ENCODE measurements at regions not wholly inside any gene's neighbourhood (a gene's known extent, or its start where the extent isn't known, plus 50 kb on each side); places are given as distances from the start of the nearest gene placed in this dataset.

DNA sequence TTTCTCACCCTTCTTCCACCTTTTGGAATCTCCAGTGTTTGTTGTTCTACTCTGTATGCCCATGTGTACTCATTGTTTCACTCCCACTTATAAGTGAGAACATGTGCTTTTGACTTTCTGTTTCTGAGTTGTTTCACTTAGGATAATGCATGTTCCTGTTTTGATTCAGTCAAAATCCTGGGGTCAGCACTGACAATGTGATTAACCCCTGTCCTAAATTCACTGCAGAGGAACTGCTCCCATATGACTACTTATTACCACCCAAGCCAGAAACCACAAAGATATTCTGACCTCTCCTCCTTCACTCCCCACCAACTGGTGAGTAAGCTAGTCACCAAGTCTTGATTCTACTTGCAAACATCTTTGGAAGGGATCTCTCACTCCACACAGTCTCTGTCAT is 251.4 kb upstream of the TCF4 start:
- Histone ChIP-seq H3K9me3 (ENCODE audit: low read depth, low read length) (no peaks in the 10 kb centered on the region), H3K4me1 (ENCODE audit: insufficient read depth, low read length) (no peaks in the 10 kb centered on the region), H3K27me3 (ENCODE audit: insufficient read depth, low read length) (no peaks in the 10 kb centered on the region), H3K4me3 (ENCODE audit: low read length) (no peak overlapping the region)

DNA sequence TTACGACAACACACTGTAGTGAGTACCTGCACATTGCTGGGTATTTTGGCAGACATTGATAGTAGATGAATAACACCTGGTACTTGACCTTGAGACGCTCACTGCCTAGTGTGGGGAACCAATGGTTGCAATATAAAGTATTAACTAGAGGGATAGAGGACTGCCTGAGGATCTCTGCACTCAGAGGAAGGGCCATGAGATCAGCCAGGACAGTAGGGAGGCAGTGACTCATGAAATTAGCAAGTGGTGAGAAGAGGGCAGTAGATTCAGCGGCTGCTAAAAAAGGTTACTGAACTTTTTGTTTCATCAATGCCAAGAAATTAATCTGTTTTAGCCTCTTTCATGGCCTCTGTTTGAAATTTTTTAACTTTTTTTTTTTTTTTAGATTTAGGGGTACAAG is 250.8 kb upstream of the TCF4 start:
- Histone ChIP-seq H3K4me3 (ENCODE audit: low read length) (no peak overlapping the region), H3K4me1 (ENCODE audit: insufficient read depth, low read length) (no peaks in the 10 kb centered on the region), H3K27me3 (ENCODE audit: insufficient read depth, low read length) (no peaks in the 10 kb centered on the region), H3K9me3 (ENCODE audit: low read depth, low read length) (no peaks in the 10 kb centered on the region)

GRCh38 chr18:55838319-55838718 is 250.3 kb upstream of the TCF4 start:
- Histone ChIP-seq H3K27me3 (ENCODE audit: insufficient read depth, low read length) (no peaks in the 10 kb centered on the region), H3K9me3 (ENCODE audit: low read depth, low read length) (no peaks in the 10 kb centered on the region)

DNA sequence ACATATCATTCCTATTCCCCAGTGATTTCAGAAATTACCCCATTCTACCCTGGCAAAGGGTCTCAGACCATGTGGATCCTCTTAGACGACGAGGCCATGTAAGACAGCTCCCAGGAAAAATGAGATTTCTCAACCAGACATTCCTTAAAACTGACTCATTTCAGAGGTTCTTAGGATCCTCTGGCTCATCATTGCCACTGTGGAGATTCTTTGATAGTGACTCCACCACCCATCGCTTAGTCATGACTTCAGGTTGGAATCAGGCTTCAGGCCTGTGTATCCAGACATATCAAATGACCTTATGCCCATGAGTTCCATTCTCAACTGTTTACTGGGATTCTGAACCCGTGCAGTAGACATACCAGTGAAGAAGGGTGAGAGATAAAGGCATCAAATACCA is 245.6 kb upstream of the TCF4 start:
- H3K9me3 ChIP-seq (ENCODE audit: low read depth, low read length): no peaks in the 10 kb centered on the region
- H3K27me3 ChIP-seq (ENCODE audit: insufficient read depth, low read length): no peaks in the 10 kb centered on the region
- H3K4me3 ChIP-seq (ENCODE audit: low read length): no peak overlapping the region
- H3K4me1 ChIP-seq (ENCODE audit: insufficient read depth, low read length): no peaks in the 10 kb centered on the region

More at GRCh38 chr18:55838319-55838718, 250.3 kb upstream of the TCF4 start:
- no peak overlapping the region for H3K4me3 ChIP-seq (ENCODE audit: low read length)
- H3K4me1 ChIP-seq (ENCODE audit: insufficient read depth, low read length): no peaks in the 10 kb centered on the region

GRCh38 chr18:55830544-55830943 is 242.6 kb upstream of the TCF4 start:
- no peak overlapping the region for H3K4me3 ChIP-seq (ENCODE audit: low read length)
- H3K27me3 ChIP-seq (ENCODE audit: insufficient read depth, low read length): no peaks in the 10 kb centered on the region
- no peaks in the 10 kb centered on the region for H3K4me1 ChIP-seq (ENCODE audit: insufficient read depth, low read length)
- no peaks in the 10 kb centered on the region for H3K9me3 ChIP-seq (ENCODE audit: low read depth, low read length)

- no peak overlapping the region for H3K4me3 ChIP-seq (ENCODE audit: low read length)
- no peaks in the 10 kb centered on the region for H3K9me3 ChIP-seq (ENCODE audit: low read depth, low read length)
- H3K27me3 ChIP-seq (ENCODE audit: insufficient read depth, low read length): no peaks in the 10 kb centered on the region
- no peaks in the 10 kb centered on the region for H3K4me1 ChIP-seq (ENCODE audit: insufficient read depth, low read length)
Observed at GRCh38 chr18:55821219-55821618, 233.2 kb upstream of the TCF4 start.

DNA sequence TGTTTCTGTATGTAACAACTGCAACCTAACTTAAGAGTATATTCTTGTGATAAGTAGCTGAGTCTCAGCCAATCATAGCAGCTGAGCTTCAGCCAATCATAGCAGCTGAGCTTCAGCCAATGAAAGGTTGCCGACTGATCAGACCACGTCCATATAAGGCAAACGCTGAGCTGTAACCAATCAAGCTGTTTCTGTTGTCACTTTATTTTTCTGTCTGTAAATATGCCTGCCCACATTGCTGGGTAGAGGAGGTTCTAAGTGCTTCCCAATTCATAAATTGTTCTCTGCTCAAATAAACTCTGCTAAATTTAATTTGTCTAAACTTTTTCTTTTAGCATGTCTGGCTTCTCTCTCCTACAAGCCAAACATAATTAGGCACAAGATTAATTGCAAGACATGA is 231.5 kb upstream of the TCF4 start:
- Histone ChIP-seq H3K27me3 (ENCODE audit: insufficient read depth, low read length) (no peaks in the 10 kb centered on the region), H3K9me3 (ENCODE audit: low read depth, low read length) (no peaks in the 10 kb centered on the region), H3K4me3 (ENCODE audit: low read length) (no peak overlapping the region), H3K4me1 (ENCODE audit: insufficient read depth, low read length) (no peaks in the 10 kb centered on the region)

DNA sequence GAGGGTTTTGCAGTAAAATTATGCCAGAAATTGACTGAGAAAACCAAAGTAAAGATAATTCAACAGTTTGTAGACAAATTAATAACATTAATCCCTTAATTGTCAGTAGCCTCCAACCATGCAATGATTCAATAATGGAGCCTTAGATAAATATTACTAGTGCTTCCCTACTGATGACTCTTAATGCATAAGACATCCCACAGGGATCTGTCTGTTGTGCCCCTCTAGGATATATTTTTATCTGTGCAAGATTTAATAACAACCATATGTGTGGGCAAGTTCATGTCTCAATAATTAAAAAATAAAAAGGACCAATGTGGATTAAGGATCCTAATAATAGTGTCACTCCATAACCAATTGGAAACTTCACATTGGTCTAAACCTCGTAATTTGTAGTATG is 230.3 kb upstream of the TCF4 start:
- H3K27me3 ChIP-seq (ENCODE audit: insufficient read depth, low read length): no peaks in the 10 kb centered on the region
- H3K4me1 ChIP-seq (ENCODE audit: insufficient read depth, low read length): no peaks in the 10 kb centered on the region
- H3K4me3 ChIP-seq (ENCODE audit: low read length): no peak overlapping the region
- no peaks in the 10 kb centered on the region for H3K9me3 ChIP-seq (ENCODE audit: low read depth, low read length)

- Histone ChIP-seq H3K27me3 (ENCODE audit: insufficient read depth, low read length) (no peaks in the 10 kb centered on the region), H3K4me3 (ENCODE audit: low read length) (no peak overlapping the region), H3K4me1 (ENCODE audit: insufficient read depth, low read length) (no peaks in the 10 kb centered on the region), H3K9me3 (ENCODE audit: low read depth, low read length) (no peaks in the 10 kb centered on the region)
Observed at GRCh38 chr18:55811925-55812324, 223.9 kb upstream of the TCF4 start.

DNA sequence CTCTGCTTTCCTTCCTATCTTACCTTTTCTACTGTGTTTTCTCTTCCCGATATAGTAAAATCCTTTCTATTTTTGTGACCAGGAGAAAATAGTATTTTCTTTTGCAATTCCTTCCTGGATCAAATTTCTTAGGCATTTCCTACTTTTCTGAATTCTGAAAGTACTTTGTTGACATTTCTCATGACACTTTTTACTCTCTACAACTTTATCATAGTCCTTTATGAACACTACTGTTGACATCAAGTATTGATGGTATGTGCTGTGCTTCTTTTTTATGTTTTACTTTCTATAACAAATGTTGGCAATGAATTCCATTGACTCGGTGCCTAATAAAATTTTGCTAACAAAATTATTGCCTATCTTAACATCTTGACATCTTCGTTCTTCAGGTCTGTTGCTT is 217.7 kb upstream of the TCF4 start:
- no peak overlapping the region for H3K4me3 ChIP-seq (ENCODE audit: low read length)

GRCh38 chr18:55795101-55795669 is 207.2 kb upstream of the TCF4 start:
- H3K4me1 ChIP-seq (ENCODE audit: insufficient read depth, low read length): no peaks in the 10 kb centered on the region
- H3K9me3 ChIP-seq (ENCODE audit: low read depth, low read length): no peaks in the 10 kb centered on the region
- H3K4me3 ChIP-seq (ENCODE audit: low read length): no peak overlapping the region

More for the DNA sequence above, 217.7 kb upstream of the TCF4 start:
- Histone ChIP-seq H3K27me3 (ENCODE audit: insufficient read depth, low read length) (no peaks in the 10 kb centered on the region), H3K4me1 (ENCODE audit: insufficient read depth, low read length) (no peaks in the 10 kb centered on the region), H3K9me3 (ENCODE audit: low read depth, low read length) (no peaks in the 10 kb centered on the region)

DNA sequence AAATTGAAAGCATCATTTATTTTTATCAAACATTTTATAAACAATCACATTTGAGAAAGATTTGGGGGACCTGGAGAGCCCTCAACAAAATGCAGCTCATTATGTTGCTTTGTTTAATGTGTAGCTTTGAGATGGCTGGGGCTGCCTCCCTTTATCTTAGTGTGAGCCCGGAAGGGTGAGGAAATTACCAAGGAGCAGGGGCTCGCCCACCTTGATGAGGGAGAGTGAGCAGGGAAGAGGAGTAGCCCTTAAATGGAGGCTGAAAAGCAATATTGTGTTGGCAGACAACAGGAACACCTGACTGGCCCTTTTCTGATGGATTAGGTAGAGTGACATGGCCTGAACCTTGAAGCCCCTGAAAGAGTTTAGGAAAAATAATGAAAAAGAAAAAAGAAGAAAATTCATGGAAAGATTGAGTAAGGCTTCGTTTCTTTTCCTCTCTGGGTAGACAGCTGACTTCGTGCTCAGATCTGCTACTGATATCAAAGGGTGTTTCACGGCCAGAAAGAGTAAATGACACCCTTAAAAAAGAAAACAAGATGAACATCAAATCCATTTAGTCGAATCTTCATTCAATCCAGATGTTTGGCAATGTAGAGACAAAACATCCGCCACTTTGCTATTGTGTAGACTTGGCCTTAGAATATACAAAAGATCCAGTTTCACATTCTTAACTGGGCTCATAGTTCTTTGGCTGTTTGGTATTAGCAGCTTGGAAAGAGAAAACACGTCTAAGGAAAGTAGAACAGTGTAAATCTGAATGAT is 206.5 kb upstream of the TCF4 start:
- Histone ChIP-seq H3K4me3 (ENCODE audit: low read length) (no peak overlapping the region), H3K27me3 (ENCODE audit: insufficient read depth, low read length) (no peaks in the 10 kb centered on the region), H3K9me3 (ENCODE audit: low read depth, low read length) (no peaks in the 10 kb centered on the region), H3K4me1 (ENCODE audit: insufficient read depth, low read length) (no peaks in the 10 kb centered on the region)

More at GRCh38 chr18:55795101-55795669, 207.2 kb upstream of the TCF4 start:
- no peaks in the 10 kb centered on the region for H3K27me3 ChIP-seq (ENCODE audit: insufficient read depth, low read length)

- H3K4me1 ChIP-seq (ENCODE audit: insufficient read depth, low read length): no peaks in the 10 kb centered on the region
- no peak overlapping the region for H3K4me3 ChIP-seq (ENCODE audit: low read length)
- no peaks in the 10 kb centered on the region for H3K9me3 ChIP-seq (ENCODE audit: low read depth, low read length)
- H3K27me3 ChIP-seq (ENCODE audit: insufficient read depth, low read length): no peaks in the 10 kb centered on the region
Observed at GRCh38 chr18:55790296-55790695, 202.3 kb upstream of the TCF4 start.

DNA sequence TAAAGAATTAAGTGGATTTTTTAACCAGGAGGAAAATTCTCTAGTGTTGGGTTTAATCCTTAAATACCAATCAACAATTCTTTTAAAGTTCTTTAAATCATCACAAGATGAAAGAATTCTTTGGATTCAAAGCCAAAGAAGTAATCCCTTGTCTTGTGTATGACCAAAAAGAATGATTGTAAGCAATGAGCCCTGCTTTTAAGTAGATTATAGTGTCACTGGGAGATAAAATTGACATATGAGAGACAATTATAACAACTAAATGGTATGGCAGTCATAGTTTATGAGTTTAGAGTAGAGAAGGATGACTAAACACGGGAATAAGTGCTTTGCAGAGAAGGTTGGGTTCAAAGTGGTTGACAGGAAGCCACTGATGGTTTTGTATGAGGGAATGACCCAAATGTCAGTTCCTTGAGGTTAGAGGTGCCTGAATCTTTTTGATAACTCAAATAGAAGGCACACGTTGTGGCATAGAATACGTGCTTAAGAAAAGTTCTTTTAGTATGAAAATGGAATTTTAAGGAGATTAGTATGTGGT is 199.6 kb upstream of the TCF4 start:
- Histone ChIP-seq H3K27me3 (ENCODE audit: insufficient read depth, low read length) (no peaks in the 10 kb centered on the region), H3K4me1 (ENCODE audit: insufficient read depth, low read length) (no peaks in the 10 kb centered on the region), H3K9me3 (ENCODE audit: low read depth, low read length) (no peaks in the 10 kb centered on the region), H3K4me3 (ENCODE audit: low read length) (no peak overlapping the region)

DNA sequence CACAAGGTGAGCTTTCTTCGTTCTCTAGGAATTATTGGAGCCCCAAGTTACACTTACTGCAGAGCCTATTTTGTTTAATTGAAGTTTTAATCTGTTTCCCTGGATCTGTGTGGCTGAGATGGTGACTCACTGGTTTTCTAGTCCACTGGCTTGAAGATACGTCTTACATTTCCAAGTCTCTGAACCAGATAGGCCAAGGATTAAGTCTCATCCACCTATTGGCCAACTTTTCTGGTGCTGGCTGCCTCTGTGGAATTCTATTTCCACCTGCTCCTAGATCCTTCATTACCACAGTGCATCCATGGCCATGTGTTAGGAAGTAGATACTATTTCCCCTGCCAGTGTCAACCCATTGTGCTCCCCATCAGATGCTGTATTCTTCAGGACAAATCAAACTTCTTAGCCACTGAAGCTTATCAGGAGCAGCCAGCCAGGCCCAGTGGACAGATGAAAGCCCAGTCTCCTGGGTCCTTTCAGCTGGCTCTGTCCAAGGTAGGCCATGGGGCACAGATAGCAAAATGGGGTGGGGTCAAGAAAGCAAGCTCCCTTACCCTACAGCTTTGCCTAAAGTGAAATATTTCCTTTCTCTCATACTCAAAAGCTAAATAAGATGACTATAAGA is 198.8 kb upstream of the TCF4 start:
- H3K4me3 ChIP-seq (ENCODE audit: low read length): no peak overlapping the region
- H3K27me3 ChIP-seq (ENCODE audit: insufficient read depth, low read length): no peaks in the 10 kb centered on the region
- no peaks in the 10 kb centered on the region for H3K4me1 ChIP-seq (ENCODE audit: insufficient read depth, low read length)
- H3K9me3 ChIP-seq (ENCODE audit: low read depth, low read length): no peaks in the 10 kb centered on the region
